GM19463 (cell line): ENCODE measurements at regions not wholly inside any gene's neighbourhood (a gene's known extent, or its start where the extent isn't known, plus 50 kb on each side); places are given as distances from the start of the nearest gene placed in this dataset.

Experiments
- ATAC-seq: cut with Tn5 transposase; IDR thresholded peaks from one replicate; pipeline ENCODE4 v1.9.1; 2021; ENCODE audit warnings: mild to moderate bottlenecking, moderate library complexity; ENCODE audit not compliant: unreplicated experiment

DNA sequence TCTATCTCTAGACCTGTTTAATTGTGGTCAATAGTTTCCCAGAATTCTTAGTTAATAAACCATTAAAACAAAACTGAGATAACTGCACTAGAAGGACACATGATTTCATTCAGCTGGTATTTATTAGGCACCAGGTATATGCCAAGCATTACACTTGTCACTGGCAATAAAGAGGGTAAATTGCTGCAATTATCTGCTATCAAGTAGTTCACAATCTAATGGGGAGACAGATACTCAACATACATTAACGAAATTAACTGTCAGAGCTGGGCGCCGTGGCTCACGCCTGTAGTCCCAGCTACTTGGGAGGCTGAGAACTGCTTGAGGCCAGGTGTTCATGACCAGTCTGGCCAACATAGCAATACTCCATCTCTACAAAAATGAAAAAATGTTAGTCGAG is 71.7 kb upstream of the WIPF1 start:
- ATAC-seq = no peak

- ATAC-seq = no peak
Observed at GRCh38 chr2:174668075-174668474, 70.5 kb upstream of the WIPF1 start.

- no peak for ATAC-seq
Observed at GRCh38 chr2:174667250-174667860, 69.8 kb upstream of the WIPF1 start.

GRCh38 chr2:174666845-174667244 is 69.2 kb upstream of the WIPF1 start:
- no peak for ATAC-seq

DNA sequence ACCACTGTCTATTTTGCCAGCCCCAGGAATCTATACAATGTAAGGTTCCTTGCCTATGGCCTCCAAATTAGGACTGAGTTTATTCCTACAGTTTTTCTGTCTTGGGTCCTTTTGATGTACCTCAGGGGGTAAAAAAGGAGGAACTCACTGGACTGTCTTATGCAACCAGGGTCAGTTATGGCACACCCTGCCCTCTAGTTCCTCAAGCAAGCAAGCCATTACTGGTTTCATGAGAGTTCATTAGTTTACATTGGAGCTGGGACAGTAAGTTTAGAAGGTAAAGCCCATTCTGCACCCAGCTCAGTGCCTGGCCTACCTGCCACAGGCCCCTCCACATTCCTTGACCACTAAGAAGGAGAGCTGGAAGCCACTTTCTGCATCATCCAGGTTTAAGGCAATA is 68.7 kb upstream of the WIPF1 start:
- ATAC-seq = no peak

DNA sequence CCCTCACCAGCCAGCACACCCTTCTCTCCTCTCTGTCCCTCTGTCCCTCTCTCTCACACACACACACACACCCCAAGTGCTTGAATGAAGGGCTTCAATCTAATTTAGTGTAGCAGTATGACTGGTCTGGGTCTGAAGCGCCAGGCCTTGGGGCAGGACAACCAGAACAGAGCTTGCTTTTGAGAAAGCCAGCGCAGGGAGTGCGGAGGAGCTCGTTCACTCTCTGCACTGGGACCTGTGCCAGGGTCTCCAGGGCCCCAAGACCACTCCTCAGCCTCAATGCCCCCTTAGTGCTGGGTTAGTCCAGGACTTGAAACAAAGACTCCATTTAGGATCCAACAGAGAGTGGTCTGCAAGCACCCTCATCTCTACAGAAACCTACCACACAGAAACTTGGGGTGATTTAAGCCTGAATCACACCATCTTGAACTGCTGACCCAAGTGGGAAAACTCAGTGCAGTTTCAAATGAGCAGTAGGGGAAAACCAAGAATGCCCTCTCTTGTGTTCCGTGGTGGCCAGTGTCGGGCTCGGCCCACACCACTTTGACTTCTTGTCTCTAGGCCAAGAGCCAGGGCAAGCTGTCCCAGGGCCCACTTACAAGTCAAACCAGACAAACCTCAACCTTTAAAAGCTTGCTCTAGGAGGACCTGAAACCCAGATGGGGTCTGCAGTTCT is 66.6 kb upstream of the WIPF1 start:
- ATAC-seq = peak; percentile 65

GRCh38 chr2:174663550-174663949 is 65.9 kb upstream of the WIPF1 start:
- no peak for ATAC-seq

DNA sequence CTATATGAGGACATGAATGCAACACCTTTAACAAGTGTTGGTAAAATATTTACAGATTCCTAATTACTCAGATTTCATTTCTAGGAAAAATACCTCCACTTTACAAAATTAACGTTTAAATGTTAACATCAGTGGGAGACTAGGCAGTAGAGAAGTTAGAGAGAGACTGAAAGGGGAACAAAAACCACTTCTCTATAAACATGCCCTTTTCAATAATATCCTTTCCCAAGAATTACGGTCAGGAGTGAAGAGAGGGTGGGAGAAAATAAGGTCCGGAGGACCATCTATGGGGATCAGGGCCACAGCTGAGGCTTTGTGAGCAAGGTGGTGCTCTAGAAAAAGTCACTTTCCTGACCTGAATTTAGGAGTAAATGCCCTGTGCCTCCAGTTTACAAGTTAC is 65.3 kb upstream of the WIPF1 start:
- ATAC-seq = no peak

DNA sequence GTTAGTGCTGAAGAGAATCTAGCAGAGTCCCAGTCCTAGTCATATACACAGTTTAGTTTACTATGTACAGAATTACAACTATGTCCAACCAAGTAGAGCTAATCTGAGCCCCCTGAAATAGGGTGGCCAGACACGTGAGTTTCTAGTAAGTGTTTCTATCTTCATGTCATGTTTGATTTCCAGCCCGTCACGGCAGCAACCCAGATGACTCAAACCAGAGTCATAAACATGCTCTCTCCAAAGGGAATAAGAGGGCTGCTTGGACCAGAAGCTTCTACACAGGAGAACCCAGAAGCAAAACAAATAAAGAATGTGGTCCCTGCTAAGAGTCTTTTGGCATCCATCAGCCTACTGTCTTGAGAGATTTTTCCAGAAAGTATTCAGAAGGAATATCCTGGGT is 64.9 kb upstream of the WIPF1 start:
- ATAC-seq = no peak

DNA sequence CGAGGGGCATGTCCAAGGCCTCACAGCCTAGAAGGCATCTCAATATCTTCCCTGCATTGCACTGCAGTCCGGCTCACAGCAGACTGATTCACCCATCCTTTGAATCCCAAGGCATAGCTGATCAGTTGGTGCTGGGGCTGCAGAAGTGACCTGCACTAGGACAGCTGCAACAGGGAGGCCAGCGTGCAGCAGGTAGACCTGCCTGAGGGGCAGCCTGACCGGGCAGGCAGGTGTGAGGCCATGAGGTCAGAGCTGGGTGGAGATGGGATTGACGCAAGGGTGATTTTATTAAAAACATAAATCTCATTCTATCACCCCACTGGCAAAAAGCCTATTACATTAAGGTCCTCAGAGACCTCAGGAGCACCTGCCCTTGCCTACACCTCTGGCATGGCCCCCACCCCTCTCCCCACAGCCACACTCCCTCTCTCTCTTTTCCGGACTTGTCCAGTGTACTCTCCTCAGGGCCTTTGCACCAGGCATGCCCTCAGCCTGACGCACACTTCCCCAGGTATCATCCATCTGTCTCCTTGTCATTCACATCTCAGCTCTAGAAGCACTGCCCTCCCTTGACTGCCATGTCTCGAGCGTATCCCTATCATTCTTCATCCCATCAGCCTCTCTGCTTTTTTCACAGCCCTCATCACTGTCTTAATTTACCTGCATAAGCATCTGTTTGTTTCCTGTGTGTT is 63.5 kb upstream of the WIPF1 start:
- ATAC-seq = no peak

GRCh38 chr2:174659069-174659900 is 61.7 kb upstream of the WIPF1 start:
- no peak for ATAC-seq

- no peak for ATAC-seq
Observed at GRCh38 chr2:174656676-174657176, 59.1 kb upstream of the WIPF1 start.

DNA sequence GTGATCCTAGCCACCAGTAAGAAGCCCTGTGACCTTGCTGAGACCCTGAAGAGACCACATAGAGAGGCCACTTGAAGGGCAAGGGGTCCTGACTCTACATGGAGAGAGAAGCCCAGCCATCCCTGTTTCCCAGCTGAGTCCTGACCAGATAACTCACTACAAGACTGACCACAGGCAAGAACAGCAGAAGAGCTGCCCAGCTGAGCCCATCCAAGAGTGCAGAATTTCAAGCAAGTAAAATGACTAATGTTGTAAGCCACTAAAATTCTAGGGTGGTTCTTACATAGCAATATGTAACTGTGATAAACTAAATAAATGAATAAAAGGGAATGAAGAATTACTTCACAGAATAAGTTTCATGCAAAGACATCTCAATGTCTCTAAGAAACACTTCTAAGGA is 58.4 kb upstream of the WIPF1 start:
- ATAC-seq = no peak

DNA sequence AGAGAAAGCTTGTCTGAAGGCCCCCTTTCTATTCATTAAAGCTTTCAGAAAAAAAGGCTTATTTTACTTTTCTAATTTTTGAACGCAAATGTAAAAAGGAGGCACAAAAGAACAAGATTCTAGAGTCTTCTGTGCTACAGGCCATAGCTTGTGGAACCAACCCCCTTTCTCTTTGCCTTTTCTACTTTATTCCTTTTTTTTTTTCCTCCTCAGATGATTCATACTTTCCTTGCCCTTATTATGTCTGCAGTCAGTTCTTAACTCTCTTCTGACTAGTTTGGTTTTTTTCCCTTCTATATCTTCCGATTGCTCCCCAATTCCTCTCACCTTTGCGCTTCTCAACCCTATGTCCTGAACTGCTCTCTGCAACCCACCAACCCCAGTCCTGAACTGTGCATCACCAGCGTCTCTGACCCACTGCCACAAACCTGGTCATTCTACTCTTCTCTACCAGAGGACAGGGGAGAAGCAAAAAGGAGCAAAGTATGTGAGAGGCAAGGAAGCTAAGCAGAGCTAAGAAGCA is 56.9 kb upstream of the WIPF1 start:
- ATAC-seq = no peak

- no peak for ATAC-seq
Observed at GRCh38 chr2:174648896-174649295, 51.3 kb upstream of the WIPF1 start.
